ENCODE measurements at regions not wholly inside any gene's neighbourhood (a gene's known extent, or its start where the extent isn't known, plus 50 kb on each side); places are given as distances from the start of the nearest gene placed in this dataset.

DNA sequence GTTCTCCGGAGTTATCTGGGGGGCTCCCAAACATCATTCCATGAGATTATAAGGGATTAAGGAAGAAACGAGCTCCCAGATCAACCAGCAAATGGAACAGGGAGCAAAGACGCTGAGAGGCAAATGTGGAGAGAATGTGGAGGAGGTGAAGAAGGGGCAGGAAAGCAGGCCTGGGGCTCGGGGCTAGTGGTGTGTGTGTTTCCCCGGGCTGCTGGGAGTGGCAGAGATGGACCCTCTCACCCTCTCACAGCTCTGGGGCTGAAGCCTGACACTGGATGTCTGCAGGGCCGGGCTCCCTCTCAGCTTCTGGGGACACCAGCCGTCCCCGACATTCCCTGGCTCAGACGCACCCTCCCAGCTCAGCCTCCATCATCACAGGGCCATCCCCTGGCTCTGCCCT, 212.6 kb downstream of the THBS2 start:
- TF ChIP-seq ZNF274 (IDR thresholded peaks at IDR 0.05; ENCODE audit: low read depth, low read length) (no peak), SUZ12 (IDR thresholded peaks at IDR 0.05; ENCODE audit: extremely low read depth, insufficient read depth, insufficient read length) (no peak), YY1 (IDR thresholded peaks at IDR 0.05; ENCODE audit: insufficient read depth, insufficient read length) (no peak)
